ENCODE measurements at regions not wholly inside any gene's neighbourhood (a gene's known extent, or its start where the extent isn't known, plus 50 kb on each side); places are given as distances from the start of the nearest gene placed in this dataset.

GRCh38 chr9:81741103-81741502 is 51.8 kb upstream of the TLE1 start:
- no peak overlapping the region for H3K27ac ChIP-seq
- no peak for TF ChIP-seq MAZ (IDR thresholded peaks at IDR 0.05; ENCODE audit: borderline replicate concordance, low read depth, low read length)
- no peak for TF ChIP-seq CEBPB (IDR thresholded peaks at IDR 0.05)
- TF ChIP-seq POLR2AphosphoS2 (conservative IDR thresholded peaks at IDR 0.05; ENCODE audit: low read length), result no peak
- TF ChIP-seq EHMT2 (IDR thresholded peaks at IDR 0.05; ENCODE audit: low read depth), result no peak
- TF ChIP-seq EP300 (IDR thresholded peaks at IDR 0.05), result no peak
- TF ChIP-seq, protein P1, sequence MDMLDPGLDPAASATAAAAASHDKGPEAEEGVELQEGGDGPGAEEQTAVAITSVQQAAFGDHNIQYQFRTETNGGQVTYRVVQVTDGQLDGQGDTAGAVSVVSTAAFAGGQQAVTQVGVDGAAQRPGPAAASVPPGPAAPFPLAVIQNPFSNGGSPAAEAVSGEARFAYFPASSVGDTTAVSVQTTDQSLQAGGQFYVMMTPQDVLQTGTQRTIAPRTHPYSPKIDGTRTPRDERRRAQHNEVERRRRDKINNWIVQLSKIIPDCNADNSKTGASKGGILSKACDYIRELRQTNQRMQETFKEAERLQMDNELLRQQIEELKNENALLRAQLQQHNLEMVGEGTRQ (IDR thresholded peaks at IDR 0.05), result no peak
- no peak for TF ChIP-seq TP53 (CRISPR knock-in tag; IDR thresholded peaks at IDR 0.05)
- no peak for TF ChIP-seq GATA3 (IDR thresholded peaks at IDR 0.05; ENCODE audit: borderline replicate concordance)
- TF ChIP-seq MAFK (IDR thresholded peaks at IDR 0.05; ENCODE audit: partially characterized antibody), result no peak
- no peak for TF ChIP-seq NFE2L2 (conservative IDR thresholded peaks at IDR 0.05; ENCODE audit: low read length)
- no peak for TF ChIP-seq SMC3 (IDR thresholded peaks at IDR 0.05)
- TF ChIP-seq HEYL (CRISPR knock-in tag; IDR thresholded peaks at IDR 0.05), result no peak
- TF ChIP-seq CBX8 (IDR thresholded peaks at IDR 0.05), result no peak
- no peak for TF ChIP-seq RCOR1 (IDR thresholded peaks at IDR 0.05; ENCODE audit: low read depth, low read length)
- no peak for TF ChIP-seq ZC3H11A (IDR thresholded peaks at IDR 0.05)
- ChIA-PET POLR2A (no interaction called here), CTCF (no interaction called here)
- no peak for ATAC-seq
- peaks cover 7% of the 10 kb centered on the region; the same call in 1 of the 3 replicates for H3K9me3 ChIP-seq
- no peak for DNase-seq (ENCODE audit: low read depth in 1 of 2, low spot score in 1 of 2)
- H3K4me2 ChIP-seq, result no peak overlapping the region
- peaks cover 22% of the 10 kb centered on the region for H3K4me1 ChIP-seq
- peak; percentile 65 for FAIRE-seq
- no peak overlapping the region for H3K4me3 ChIP-seq

DNA sequence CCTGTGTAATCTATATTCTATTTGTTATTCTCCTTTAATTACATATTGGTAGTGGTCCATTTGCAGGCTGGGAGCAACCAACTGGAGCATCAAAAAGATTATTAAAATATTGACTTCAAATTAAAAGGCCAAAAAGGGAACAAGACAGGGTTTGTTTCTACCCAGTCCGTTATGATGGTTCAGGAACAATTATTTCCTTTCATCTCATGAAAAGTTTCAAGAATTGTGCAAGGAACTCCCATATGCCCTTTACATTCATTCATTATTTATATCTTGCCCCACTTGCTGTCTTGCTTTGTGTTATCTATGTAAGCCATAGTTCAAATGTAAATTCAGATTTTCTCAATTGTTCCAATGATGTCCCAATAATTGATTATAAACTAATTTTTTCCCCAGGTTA is 58.7 kb upstream of the TLE1 start:
- POLR2A ChIA-PET, result no interaction called here

DNA sequence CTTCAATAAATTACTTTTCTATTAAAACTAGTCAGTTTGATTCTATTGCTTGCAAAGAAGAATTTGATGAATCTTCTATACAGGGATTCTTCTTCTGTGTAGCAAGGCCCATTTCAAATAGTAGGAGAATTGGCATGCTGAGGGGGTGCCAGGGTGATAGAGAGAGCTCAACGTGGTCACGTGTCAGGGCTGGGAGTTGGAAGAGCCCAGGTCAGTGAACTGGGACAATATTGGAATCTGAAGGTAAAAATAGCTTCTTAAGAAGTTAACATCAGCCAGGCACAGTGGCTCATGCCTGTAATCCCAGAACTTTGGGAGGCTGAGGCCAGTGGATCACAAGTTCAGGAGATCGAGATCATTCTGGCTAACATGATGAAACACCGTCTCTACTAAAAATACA is 64.1 kb upstream of the TLE1 start:
- ChIA-PET POLR2A (no interaction called here), CTCF (no interaction called here)
- Histone ChIP-seq H3K4me2 (no peak overlapping the region), H3K4me3 (no peak overlapping the region), H3K4me1 (peaks cover 10% of the 10 kb centered on the region), H3K27ac (no peak overlapping the region), H3K9me3 (no peaks in the 10 kb centered on the region)
- DNase-seq (ENCODE audit: low read depth in 1 of 2, low spot score in 1 of 2), result no peak
- TF ChIP-seq RAD21 (conservative IDR thresholded peaks at IDR 0.05 in 1 of 2, IDR thresholded peaks at IDR 0.05 in 1 of 2) (no peak), JUN (IDR thresholded peaks at IDR 0.05) (no peak), PHF8 (IDR thresholded peaks at IDR 0.05; ENCODE audit: borderline replicate concordance, low read depth) (no peak), GATA3 (IDR thresholded peaks at IDR 0.05; ENCODE audit: borderline replicate concordance) (no peak), ZC3H11A (IDR thresholded peaks at IDR 0.05) (no peak), JUNB (IDR thresholded peaks at IDR 0.05) (no peak)
- TF ChIP-seq, protein P2, sequence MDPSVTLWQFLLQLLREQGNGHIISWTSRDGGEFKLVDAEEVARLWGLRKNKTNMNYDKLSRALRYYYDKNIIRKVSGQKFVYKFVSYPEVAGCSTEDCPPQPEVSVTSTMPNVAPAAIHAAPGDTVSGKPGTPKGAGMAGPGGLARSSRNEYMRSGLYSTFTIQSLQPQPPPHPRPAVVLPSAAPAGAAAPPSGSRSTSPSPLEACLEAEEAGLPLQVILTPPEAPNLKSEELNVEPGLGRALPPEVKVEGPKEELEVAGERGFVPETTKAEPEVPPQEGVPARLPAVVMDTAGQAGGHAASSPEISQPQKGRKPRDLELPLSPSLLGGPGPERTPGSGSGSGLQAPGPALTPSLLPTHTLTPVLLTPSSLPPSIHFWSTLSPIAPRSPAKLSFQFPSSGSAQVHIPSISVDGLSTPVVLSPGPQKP (IDR thresholded peaks at IDR 0.05; ENCODE audit: low read depth, low read length), result no peak
- WGBS (ENCODE audit: missing lambda C conversion rate), result 89% methylated on average over 4 of the region's 4 CpGs
- ATAC-seq, result no peak
- no peak for FAIRE-seq

More for the DNA sequence above, 58.7 kb upstream of the TLE1 start:
- Histone ChIP-seq H3K4me3 (no peak overlapping the region), H3K9me3 (no peaks in the 10 kb centered on the region), H3K27ac (no peak overlapping the region), H3K4me1 (no peaks in the 10 kb centered on the region), H3K4me2 (no peak overlapping the region)
- FAIRE-seq (no peak), ATAC-seq (no peak), DNase-seq (ENCODE audit: low read depth in 1 of 2, low spot score in 1 of 2) (no peak)
- 81% methylated on average over 1 of the region's 1 CpG for WGBS (ENCODE audit: missing lambda C conversion rate)
- CTCF ChIA-PET, result interaction anchor here (1.3 kb wide), 1 partner anchor 45 kb away, joined by 4 read pairs; no protein-coding TSS in a partner anchor
- TF ChIP-seq RAD21 (conservative IDR thresholded peaks at IDR 0.05 in 1 of 2, IDR thresholded peaks at IDR 0.05 in 1 of 2) (no peak), SREBF2 (IDR thresholded peaks at IDR 0.05) (no peak), FOSL2 (IDR thresholded peaks at IDR 0.05) (no peak), FOSL2 (CRISPR knock-in tag; IDR thresholded peaks at IDR 0.05) (no peak), ATOH8 (CRISPR knock-in tag; IDR thresholded peaks at IDR 0.05; ENCODE audit: low read depth) (no peak), ZFP36 (IDR thresholded peaks at IDR 0.05; ENCODE audit: borderline replicate concordance, partially characterized antibody) (no peak), POLR2AphosphoS2 (conservative IDR thresholded peaks at IDR 0.05; ENCODE audit: low read length) (no peak), EHF (CRISPR knock-in tag; IDR thresholded peaks at IDR 0.05) (no peak), FOSB (CRISPR knock-in tag; IDR thresholded peaks at IDR 0.05) (no peak), NFE2L2 (conservative IDR thresholded peaks at IDR 0.05; ENCODE audit: low read length) (no peak), RARB (CRISPR knock-in tag; IDR thresholded peaks at IDR 0.05) (no peak), JUNB (IDR thresholded peaks at IDR 0.05) (no peak), MYC (IDR thresholded peaks at IDR 0.05; ENCODE audit: borderline replicate concordance, low read length) (no peak)
